Stimulated activated CD4-positive, alpha-beta T cell treated with anti-CD3 and anti-CD28 coated beads, Interleukin-15, amount 100 ng/mL, for 48 hours (primary cell): ENCODE measurements at regions not wholly inside any gene's neighbourhood (a gene's known extent, or its start where the extent isn't known, plus 50 kb on each side); places are given as distances from the start of the nearest gene placed in this dataset.
"Not testable (repeated sequence)": the region's sequence is repeated elsewhere in the genome, so short reads cannot be mapped to it uniquely, and the experiment has no call there.

ENCODE experiments used
- DNase-seq, 2 donors: peaks; one replicate each; pipeline ENCODE4 v3.0.0-alpha.2; 2020; ENCODE audit warnings: low read depth in 2 of 2

- no peak for DNase-seq
These were observed 110.0 kb upstream of the MEF2A start for GRCh38 chr15:99455789-99456160.

GRCh38 chr15:99464137-99464536 is 101.6 kb upstream of the MEF2A start:
- no peak for DNase-seq

- no peak for DNase-seq
These were observed 99.0 kb upstream of the MEF2A start for GRCh38 chr15:99466701-99467337.

- DNase-seq: no peak
These were observed 98.5 kb upstream of the MEF2A start for GRCh38 chr15:99467338-99467720.

- DNase-seq: no peak
These were observed 97.8 kb upstream of the MEF2A start for GRCh38 chr15:99467853-99468464.

- DNase-seq: not testable (repeated sequence)
These were observed 95.6 kb upstream of the MEF2A start for GRCh38 chr15:99470204-99470603.

- no peak for DNase-seq
These were observed 93.2 kb upstream of the MEF2A start for GRCh38 chr15:99472416-99473145.

- DNase-seq: no peak
These were observed 91.5 kb upstream of the MEF2A start for GRCh38 chr15:99473981-99474906.

GRCh38 chr15:99474909-99475753 is 90.7 kb upstream of the MEF2A start:
- DNase-seq: no peak

- DNase-seq: no peak
These were observed 89.9 kb upstream of the MEF2A start for GRCh38 chr15:99475754-99476412.

- DNase-seq: peak in 1 of 2 donors; percentile 19
These were observed 89.2 kb upstream of the MEF2A start for GRCh38 chr15:99476413-99477222.

- no peak for DNase-seq
These were observed 87.9 kb upstream of the MEF2A start for GRCh38 chr15:99477791-99478471.

- no peak for DNase-seq
These were observed 86.8 kb upstream of the MEF2A start for GRCh38 chr15:99478977-99479376.

GRCh38 chr15:99480016-99480810 is 85.6 kb upstream of the MEF2A start:
- DNase-seq: no peak

- DNase-seq: no peak
These were observed 84.5 kb upstream of the MEF2A start for GRCh38 chr15:99481113-99481950.

- no peak for DNase-seq
These were observed 83.9 kb upstream of the MEF2A start for GRCh38 chr15:99481951-99482230.

GRCh38 chr15:99482993-99483392 is 82.8 kb upstream of the MEF2A start:
- no peak for DNase-seq
